ENCODE measurements at regions not wholly inside any gene's neighbourhood (a gene's known extent, or its start where the extent isn't known, plus 50 kb on each side); places are given as distances from the start of the nearest gene placed in this dataset.
"Not testable (repeated sequence)": the region's sequence is repeated elsewhere in the genome, so short reads cannot be mapped to it uniquely, and the experiment has no call there.

DNA sequence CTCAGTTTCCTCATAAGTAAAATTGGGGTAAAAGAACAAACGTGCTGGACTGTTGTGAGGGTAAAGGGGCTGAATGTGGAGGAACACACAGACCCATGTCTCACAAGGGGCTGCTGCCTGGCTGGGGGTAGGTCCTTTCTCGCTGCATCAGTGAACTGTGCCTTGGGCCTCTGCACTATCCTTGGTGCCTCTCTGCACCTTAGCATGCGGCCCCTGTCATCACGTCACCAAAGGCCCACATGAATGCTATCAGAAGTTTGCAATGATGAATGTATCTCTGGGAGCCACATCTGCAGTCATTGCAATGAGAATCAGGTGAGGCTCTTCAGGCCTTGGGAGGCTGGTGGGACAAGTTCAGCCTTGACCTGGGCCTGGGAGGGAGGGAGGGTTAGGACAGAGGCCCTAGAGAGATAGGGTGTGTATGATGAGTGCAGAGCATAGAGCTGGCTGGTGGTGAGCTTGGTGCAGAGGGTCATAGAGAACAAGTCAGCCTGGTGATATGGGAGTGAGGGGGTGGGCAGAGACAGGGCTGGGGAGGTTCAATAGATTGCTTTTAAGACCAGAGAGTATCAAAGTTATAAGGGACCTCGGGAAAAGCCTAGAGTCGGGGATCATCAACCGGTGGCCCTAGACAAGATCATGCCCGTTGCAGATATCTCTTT, 308.4 kb downstream of the RPS24 start:
- DNase-seq (ENCODE audit: low read depth, low spot score): no peak

DNA sequence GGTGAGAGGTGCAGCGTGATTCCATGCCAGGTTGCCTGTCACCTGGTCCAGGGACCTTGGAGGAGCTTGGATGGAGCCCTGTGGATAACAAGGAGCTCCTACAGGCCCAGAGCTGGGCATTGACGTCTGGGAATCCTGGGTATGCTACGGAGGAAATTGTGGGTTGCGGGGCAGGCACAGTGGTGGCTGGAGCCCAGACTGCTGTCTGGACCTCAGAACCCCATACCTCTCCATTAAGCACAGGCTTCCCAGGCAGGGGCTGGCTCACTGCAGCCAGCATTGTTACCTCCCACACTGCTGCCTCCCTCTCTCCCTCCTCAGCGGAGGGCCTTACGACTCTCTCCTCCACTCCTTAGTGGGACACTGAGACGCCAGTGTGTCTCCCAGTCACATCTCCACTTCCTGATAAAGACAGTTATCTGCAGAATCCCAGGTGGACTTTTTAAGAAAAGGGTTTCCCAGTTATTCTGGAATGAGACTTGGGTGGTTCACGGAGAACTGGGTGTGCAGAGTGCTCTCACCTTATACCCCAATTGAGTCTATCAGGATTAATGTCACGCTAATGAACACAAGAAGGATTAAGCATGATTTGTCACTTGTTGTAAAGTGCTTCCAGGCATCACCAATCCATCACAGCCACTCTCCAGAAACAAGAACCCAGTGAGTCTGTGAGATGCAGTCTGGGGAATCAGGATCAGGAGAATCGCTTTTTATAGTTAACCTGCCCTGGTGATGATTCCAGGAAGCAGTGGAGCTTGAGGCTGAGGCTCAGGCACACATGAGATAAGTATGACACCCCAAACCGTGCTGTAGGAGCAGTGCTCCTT, 309.4 kb downstream of the RPS24 start:
- peak; percentile 34 for DNase-seq (ENCODE audit: low read depth, low spot score)

DNA sequence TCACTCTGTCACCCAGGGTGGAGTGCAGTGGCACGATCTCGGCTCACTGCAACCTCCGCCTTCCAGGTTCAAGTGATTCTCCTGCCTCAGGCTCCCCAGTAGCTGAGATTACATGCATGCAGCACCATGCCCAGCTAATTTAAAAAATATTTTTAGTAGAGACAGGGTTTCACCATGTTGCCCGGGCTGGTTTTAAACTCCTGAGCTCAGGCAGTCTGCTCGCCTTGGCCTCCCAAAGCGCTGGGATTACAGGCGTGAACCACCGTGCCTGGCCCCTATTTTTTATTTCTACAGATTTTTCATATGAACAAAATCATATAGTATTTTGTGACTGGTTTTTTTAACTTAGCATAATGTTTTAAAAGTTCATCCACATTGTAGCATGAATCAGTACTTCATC, 310.6 kb downstream of the RPS24 start:
- not testable (repeated sequence) for DNase-seq (ENCODE audit: low read depth, low spot score)

DNA sequence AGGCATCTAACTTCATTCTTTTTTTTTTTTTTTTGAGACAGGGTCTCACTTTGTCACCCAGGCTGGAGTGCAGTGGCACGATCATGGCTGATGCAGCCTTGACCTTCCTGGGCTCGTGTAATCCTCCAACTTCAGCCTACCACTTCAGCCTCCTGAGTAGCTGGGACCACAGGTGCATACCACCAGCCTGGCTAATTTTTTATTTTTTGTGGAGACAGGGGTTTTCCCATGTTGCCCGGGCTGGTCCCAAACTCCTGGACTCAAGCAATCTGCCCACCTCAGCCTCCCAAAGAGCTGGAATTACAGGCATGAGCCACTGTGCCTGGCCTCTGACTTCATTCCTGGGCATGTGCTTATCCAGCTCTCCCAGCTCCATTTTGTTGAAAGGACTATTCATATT, 311.9 kb downstream of the RPS24 start:
- not testable (repeated sequence) for DNase-seq (ENCODE audit: low read depth, low spot score)

DNA sequence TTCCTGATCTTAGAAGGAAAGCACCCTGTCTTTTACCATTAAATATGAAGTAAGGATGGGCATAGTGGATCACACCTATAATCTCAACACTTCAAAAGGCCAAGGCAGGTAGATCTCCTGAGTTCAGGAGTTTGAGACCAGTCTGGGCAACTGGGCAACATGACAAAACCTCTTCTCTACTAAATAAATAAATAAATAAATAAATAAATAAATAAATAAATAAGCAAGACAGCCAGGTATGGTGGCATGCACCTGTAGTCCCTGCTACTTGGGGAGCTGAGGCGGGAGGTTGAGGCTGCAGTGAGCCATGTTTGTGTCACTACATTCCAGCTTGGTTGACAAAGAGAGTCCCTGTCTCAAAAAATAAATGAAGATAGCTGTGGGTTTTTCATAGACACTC, 313.1 kb downstream of the RPS24 start:
- DNase-seq (ENCODE audit: low read depth, low spot score): no peak

DNA sequence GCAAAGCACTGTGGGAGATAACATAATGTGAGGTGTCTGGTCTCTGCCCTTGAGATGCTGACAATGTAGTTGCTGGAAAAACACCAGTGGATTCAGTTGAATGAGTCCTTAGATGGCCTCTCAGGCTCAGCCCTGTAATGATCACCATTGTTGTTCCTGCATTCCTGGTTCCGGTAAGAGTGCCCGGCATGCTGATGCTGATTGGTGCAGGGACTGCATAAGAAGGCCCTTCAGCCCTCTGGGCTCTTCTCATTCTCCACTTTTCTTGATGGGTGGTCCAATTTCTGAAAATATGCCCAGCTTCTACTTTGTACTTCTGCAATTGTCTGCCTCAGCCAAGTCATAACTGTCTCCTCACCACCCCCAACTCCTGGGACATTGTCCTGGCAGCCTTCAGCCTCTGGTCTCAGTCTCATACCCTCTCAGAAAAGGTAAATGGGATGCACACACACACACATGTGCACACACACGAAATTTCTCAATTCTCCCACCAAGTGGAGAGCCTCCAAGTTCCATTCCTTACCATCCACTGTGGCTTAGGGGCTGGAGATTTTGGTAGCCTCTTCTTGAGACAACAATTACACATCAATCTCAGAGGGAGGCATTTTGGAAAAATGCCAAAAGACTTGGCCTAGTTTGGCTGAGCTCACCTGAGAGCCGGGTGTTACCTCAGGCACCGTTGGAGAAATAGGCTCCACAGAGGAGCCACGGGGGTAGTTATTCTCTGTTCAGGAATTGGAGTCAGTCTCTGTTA, 314.9 kb downstream of the RPS24 start:
- DNase-seq (ENCODE audit: low read depth, low spot score): no peak

DNA sequence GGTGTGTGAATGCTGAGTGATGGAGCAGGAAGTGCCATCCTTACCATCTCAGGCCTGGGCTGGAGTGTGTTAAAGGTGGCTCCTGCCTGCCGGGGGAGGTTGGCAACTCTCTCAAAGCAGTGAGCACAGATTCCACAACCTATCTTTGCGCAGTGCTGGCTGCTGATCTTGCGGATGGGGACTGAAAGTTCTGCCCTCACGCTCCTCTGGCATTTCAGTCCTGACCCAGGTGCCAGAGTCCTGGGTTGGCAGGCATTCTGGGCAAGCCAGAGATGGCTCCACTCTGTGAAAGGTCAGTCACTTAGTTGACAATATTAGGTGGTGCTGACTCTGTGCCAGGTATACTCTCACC, 315.5 kb downstream of the RPS24 start:
- DNase-seq (ENCODE audit: low read depth, low spot score): no peak

DNA sequence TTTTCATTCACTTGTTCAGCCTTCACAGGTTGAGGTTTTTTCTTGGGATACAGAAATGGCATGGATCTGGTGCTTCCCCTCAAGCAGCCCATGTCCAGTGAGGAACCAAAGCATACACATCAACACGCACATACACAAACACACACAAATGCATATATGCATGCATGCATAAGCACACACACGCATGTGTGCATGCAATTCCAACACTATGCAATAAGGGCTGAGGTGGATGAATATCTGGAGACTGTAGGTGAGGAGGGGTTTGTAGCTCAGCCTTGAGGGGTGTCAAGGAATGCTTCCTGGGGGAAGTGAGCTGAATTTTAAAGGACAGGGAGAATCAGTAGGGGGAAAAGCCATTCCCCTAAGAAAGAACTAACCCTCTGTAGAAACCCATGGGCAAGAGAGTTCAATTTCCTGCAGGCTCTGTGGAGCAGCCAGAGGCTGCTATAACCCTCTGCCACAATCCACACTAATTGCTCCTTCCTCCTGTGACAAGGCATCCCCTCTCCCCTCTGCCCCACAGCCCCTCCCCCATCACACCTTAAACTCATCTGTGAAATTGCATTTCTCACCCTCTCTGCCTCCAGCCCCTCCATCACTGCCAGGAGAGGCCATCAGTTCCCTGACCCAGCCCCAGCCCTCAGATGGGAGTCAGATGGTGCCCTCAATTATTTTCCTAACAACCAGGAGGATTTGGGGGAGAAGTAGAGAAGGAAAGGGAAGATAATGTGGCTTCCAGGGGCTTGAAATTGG, 316.4 kb downstream of the RPS24 start:
- no peak for DNase-seq (ENCODE audit: low read depth, low spot score)

DNA sequence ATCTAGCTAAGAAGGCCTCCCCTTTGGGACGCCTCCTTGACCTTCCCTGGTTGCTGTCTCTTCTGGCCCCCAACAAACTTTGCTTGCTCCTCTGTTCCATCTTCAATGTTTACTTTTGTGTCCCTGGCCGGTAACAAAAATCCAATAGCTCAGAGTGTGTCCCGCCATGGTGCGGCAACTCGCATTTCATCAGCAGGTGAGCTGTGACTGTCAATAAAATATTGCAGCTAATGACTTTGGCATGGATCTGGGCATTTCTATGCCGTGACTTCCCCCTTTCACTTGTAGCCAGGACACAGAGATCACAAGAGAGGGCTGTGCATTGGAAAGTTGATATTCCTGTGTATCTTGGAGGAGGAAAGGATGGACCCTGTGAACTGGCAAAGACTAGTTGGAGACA, 317.6 kb downstream of the RPS24 start:
- no peak for DNase-seq (ENCODE audit: low read depth, low spot score)

DNA sequence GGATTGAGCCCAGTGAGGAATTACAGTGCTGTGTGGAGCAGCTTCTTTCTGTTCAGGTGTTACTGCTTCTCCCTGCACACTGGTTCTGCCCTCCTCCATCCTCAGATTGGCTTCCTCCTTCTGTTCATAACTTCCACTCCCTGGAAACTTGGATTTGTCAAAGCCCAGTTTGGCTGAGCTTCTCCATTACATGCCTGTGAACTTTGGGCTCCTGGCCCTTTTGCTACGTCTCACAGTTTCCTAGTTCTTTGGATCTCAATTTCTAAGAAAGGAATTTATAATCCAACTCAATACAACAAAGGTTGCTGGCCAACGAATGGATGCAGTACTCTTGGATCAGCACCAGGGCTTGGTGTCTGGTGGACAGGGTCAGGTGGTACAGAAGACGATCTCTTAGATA, 318.1 kb downstream of the RPS24 start:
- no peak for DNase-seq (ENCODE audit: low read depth, low spot score)

DNA sequence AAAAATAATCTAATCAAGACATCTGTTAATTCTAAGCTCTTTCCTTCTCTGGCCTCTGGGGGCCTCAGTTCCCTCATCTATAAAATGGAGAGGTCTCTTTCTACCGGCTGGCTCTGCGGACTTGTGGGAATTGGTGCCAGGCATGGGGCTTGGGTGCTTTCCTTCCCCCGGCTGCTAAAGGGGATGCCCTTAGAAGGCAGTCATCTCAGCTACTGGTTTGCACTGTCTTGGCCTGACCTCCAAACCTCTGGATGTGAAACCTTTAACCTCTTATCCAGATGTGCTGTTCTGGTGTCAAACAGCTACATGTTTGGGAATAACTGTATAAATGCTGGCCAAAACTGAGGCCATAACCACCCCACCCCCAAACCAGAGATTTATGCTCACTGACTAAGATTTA, 320.0 kb downstream of the RPS24 start:
- DNase-seq (ENCODE audit: low read depth, low spot score): no peak

DNA sequence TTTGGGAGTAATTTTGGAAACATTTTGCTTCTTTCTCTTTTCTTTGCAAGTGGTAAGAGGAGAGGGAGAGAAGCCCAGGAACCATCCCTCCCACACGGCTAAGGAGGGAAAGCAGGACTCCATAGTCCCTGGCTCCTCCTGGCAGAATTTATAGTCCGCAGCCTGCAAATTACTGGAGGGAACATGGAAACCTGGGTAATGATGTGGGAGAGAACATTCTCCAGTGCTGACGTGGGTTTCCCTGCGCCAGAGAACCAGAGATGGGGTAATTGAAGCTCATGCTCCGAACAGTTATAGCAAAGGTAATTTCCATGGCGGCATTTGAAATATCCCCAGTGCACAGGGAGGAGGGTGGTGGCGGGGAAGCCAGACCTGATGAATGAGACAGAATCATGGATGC, 320.4 kb downstream of the RPS24 start:
- DNase-seq (ENCODE audit: low read depth, low spot score): no peak

DNA sequence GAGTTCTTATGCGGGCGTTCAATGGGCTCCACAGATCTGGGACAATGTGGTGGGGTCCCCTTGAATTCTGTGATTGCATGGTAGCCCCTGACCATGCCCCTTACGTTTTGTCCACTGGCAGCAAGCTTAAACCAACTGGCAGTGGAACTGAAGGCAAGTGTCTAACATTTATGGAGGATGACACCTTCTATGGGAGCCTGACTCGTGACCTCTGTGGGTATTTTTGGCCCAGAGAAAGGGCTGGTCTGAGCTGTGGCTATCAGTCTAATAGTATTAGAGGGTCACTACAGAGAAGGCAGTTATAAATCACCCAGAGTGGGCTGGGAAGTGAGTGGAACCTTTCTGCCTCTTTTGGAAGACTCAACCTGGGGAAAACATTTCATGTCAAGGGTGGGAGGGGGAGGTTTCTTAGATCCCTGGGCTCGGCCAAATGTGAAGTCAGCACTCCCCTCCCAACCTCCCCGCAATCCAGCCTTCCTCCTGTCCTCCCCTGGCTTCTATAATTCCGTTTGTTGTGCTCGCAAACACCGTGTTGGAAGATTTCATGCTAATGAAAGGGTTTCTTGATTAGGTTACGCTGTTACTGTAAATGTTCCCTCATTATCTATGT, 322.7 kb downstream of the RPS24 start:
- no peak for DNase-seq (ENCODE audit: low read depth, low spot score)

DNA sequence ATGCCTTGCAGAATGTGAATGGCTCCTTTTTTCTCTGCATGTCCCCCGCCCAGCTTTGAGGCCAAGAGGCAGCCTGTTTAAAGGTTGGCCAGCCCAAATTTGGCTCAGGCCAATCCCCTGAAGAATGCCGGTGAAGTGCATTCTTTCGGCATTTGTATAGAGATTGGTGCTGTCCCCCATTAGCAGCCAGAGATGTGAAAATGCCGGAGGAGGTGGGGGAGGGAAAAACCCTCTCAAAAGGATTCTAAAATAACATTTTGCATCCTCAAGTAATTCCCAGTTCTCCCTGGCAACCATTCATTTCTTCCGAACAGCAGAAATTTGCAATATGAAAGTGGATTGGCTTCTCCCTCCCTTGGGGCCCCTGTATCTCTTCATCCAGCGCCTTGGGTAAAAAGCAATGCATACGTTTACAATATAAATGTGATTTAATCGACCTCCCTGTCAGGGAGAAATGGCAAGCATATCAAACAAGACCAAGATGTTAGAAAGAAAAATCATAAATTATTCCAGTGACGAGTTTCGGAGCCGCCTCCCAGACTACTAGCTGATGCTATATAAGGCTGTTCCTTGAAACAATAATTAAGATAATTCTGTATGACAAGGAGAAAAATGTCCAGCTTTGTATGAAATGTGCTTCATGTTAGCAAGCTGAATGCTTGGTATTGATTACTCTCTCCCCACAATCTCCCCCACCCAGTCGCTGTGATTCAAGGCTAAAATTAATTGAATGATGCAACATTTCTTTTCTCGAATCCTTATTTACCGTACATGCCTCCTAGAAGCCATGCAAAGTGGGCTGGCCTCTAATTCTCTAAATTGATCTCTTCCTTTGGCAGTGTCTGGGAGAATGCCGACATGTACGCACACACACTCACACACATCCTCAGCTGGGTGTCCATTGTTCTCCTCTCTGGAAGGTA, 323.7 kb downstream of the RPS24 start:
- DNase-seq (ENCODE audit: low read depth, low spot score): peak; percentile 43

DNA sequence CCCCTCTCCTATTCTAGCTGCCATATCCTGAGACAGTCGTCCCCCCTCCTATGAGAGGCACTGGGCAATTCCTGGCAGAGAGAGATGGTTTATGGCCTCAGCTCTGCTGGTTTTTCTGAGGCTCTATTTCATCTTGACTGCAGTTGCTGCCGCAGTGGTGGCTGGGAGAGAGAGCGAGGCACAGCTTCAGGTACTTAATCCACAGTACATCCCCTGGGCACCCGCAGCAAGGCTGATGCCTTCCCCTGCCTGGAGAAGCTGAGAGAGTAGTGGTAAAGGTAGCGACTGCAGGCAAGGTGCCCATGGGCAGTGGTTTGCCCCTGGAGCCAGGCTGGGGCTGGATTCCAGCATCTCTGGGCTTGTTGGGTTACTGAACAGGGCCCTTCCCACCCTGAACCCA, 324.7 kb downstream of the RPS24 start:
- no peak for DNase-seq (ENCODE audit: low read depth, low spot score)

DNA sequence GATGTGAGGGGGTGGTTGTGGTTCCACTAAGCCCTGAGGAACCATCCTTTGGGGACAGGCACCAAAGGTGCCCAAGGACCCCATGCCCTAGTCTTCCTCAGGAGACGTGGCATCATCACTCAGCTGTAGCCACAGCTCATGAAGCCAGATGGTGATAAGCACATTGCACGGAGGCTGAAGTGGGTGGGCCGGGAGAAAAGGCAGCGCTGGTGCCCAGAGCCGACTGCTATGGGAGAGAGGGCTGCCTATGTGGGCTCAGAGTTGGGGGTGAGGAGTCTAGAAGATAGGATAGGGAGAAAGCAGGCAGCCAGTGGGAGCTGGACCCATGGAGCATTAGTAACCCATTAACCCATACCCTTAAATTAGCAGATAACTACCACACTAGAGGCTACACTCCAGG, 325.3 kb downstream of the RPS24 start:
- no peak for DNase-seq (ENCODE audit: low read depth, low spot score)

DNA sequence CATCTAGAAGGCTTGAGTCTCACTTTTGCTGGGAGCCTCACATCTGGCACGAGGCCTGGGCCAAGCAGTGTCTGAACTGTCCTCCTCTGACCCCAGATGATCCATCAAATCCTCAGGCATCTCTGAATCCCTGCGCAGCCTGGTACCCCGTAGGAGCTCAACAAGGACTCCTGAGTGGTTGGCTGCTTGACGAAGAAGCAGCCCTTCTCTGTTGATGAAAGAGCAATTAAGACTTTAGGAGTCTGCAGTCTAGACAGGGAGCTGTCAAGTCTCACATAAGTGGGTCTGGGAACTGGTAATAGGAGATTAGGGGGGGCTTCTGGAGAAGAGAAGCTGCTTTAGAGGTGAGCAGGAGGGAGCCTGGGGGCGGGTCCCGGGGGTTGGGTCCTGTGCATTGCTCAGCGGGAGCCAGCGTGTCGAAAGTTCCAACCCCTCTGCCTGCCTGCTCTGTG, 326.0 kb downstream of the RPS24 start:
- DNase-seq (ENCODE audit: low read depth, low spot score): no peak

DNA sequence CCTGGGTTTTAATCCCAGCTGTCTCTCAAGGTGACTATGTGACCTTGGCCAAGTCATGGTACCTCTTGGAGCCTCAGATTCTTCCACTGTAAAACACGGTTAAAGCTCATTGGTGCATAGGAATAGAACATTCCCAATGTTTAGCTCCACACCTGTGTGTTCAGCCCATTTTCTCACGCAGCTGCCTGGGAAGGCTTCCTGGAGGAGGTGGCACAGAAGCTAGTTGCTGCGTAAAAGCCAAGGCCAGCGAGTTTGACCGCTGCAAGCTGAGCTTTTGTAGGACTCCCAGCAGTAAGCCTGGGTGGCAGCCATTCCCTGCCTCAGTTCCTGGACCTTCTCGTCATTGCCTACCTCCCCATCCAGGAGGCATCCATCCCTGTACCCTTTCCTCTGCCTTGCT, 326.6 kb downstream of the RPS24 start:
- DNase-seq (ENCODE audit: low read depth, low spot score): no peak

DNA sequence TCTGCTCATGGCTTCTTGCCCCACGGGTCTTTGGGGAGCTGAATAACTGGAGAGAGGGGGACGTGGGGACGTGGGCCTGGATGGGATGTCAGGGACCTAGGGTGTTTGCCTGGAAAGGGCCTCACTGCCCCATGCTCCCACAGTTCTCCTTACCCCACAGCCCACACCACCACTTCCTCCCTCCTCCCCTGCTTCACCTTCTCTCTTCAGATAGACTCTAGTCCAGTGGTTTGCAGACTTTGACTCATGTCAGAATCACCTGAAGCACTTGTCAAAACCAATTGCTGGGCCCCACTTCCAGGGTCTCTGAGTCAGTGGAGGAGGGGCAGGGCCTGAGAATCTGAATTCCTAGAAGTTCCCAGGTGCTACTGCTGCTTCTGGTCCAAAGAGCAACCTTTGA, 327.4 kb downstream of the RPS24 start:
- DNase-seq (ENCODE audit: low read depth, low spot score): no peak

DNA sequence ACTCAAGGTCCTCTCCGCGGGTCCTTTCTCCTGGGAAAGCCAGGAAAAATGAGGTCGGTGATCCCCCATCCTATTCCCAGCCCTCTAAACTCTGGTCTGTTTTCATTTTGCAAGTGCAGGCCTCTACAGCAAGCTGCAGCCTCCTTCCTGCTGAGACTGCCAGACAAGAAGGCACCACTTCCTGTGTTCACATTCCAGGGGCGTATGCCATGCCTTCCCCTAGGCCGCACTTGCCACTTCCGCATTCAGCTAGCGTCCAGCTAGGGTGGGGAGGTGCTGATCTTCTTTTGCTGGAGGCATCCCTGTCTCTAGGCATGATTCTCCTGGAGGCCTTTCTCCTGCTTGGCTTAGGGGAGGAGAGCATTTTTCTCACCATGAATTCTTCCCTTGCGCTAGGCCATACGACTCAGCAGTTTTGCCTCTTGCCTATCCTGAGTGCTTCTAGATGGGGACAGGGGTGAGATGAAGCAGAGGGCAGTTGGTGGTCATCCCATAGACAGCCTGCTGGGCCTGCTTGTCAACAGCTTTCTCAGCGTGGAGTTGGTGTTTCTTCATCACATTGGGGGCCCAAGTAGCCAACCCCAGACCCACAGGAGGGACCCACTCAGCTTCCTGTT, 328.9 kb downstream of the RPS24 start:
- peak; percentile 37 for DNase-seq (ENCODE audit: low read depth, low spot score)

Data from astrocyte of the hippocampus (primary cell).